IgD-negative memory B cell (primary cell): ENCODE measurements at regions not wholly inside any gene's neighbourhood (a gene's known extent, or its start where the extent isn't known, plus 50 kb on each side); places are given as distances from the start of the nearest gene placed in this dataset.

Experiments used
- H3K27ac Mint-ChIP-seq, 3 donors: one replicate each; pipeline ENCODE4 v1.8.0; 2020 to 2022; ENCODE audit warnings: mild to moderate bottlenecking in 3 of 3, mixed read lengths in 3 of 3, moderate library complexity in 1 of 3
- H3K27me3 Mint-ChIP-seq: one replicate; pipeline ENCODE4 v1.8.0; 2021; ENCODE audit warnings: mixed read lengths
- H3K36me3 Mint-ChIP-seq: one replicate; pipeline ENCODE4 v1.8.0; 2020; ENCODE audit warnings: mild to moderate bottlenecking, mixed read lengths
- H3K4me1 Mint-ChIP-seq, 3 donors: one replicate each; pipeline ENCODE4 v1.8.0; 2020 to 2022; ENCODE audit warnings: mixed read lengths in 3 of 3, mild to moderate bottlenecking in 1 of 3
- H3K4me3 Mint-ChIP-seq, 4 donors: one replicate each; pipeline ENCODE4 v1.8.0; 2020 to 2022; ENCODE audit warnings: mild to moderate bottlenecking in 4 of 4, mixed read lengths in 4 of 4, moderate library complexity in 3 of 4
- H3K9me3 Mint-ChIP-seq, 3 donors: one replicate each; pipeline ENCODE4 v1.8.0; 2020 to 2021; ENCODE audit warnings: mixed read lengths in 3 of 3, mild to moderate bottlenecking in 1 of 3

- peaks cover 0 to 21% (median 1%) of the 10 kb centered on the region in 3 donors for H3K9me3 Mint-ChIP-seq
- peak overlapping the region in 1 of 3 donors; percentile 52 for H3K27ac Mint-ChIP-seq
- H3K4me1 Mint-ChIP-seq, result no peaks in the 10 kb centered on the region
- peaks cover 2% of the 10 kb centered on the region for H3K27me3 Mint-ChIP-seq
- H3K36me3 Mint-ChIP-seq, result no peaks in the 10 kb centered on the region
- H3K4me3 Mint-ChIP-seq, result no peak overlapping the region
Measured at GRCh38 chr17:14471052-14471451, 170.2 kb downstream of the HS3ST3B1 start.

- Mint-ChIP-seq H3K9me3 (peaks cover 0 to 21% (median 1%) of the 10 kb centered on the region in 3 donors), H3K4me3 (no peak overlapping the region), H3K27ac (no peak overlapping the region), H3K36me3 (no peaks in the 10 kb centered on the region), H3K27me3 (peaks cover 2% of the 10 kb centered on the region), H3K4me1 (no peaks in the 10 kb centered on the region)
Measured at GRCh38 chr17:14470417-14470816, 169.5 kb downstream of the HS3ST3B1 start.

- Mint-ChIP-seq H3K4me3 (no peak overlapping the region), H3K36me3 (no peaks in the 10 kb centered on the region), H3K27ac (no peak overlapping the region), H3K4me1 (no peaks in the 10 kb centered on the region), H3K27me3 (peaks cover 2% of the 10 kb centered on the region), H3K9me3 (peaks cover 0 to 21% (median 1%) of the 10 kb centered on the region in 3 donors)
Measured at GRCh38 chr17:14469971-14470370, 169.1 kb downstream of the HS3ST3B1 start.

GRCh38 chr17:14468858-14469257, 168.0 kb downstream of the HS3ST3B1 start:
- Mint-ChIP-seq H3K27ac (no peak overlapping the region), H3K4me3 (no peak overlapping the region), H3K4me1 (peaks cover 0 to 1% (median 0%) of the 10 kb centered on the region in 3 donors), H3K27me3 (peaks cover 2% of the 10 kb centered on the region), H3K36me3 (no peaks in the 10 kb centered on the region), H3K9me3 (peaks cover 0 to 21% (median 0%) of the 10 kb centered on the region in 3 donors)

- peaks cover 0 to 1% (median 0%) of the 10 kb centered on the region in 3 donors for H3K9me3 Mint-ChIP-seq
- peaks cover 2% of the 10 kb centered on the region for H3K36me3 Mint-ChIP-seq
- H3K4me1 Mint-ChIP-seq, result peaks cover 0 to 5% (median 3%) of the 10 kb centered on the region in 3 donors
- no peak overlapping the region for H3K4me3 Mint-ChIP-seq
- H3K27ac Mint-ChIP-seq, result no peak overlapping the region
- peaks cover 17% of the 10 kb centered on the region for H3K27me3 Mint-ChIP-seq
Measured at GRCh38 chr17:14461227-14461548, 160.3 kb downstream of the HS3ST3B1 start.

GRCh38 chr17:14460516-14461226, 159.8 kb downstream of the HS3ST3B1 start:
- no peak overlapping the region for H3K4me3 Mint-ChIP-seq
- H3K27me3 Mint-ChIP-seq, result peaks cover 17% of the 10 kb centered on the region
- peaks cover 0 to 1% (median 0%) of the 10 kb centered on the region in 3 donors for H3K9me3 Mint-ChIP-seq
- no peak overlapping the region for H3K27ac Mint-ChIP-seq
- peaks cover 2% of the 10 kb centered on the region for H3K36me3 Mint-ChIP-seq
- peaks cover 0 to 5% (median 3%) of the 10 kb centered on the region in 3 donors for H3K4me1 Mint-ChIP-seq

- peaks cover 0 to 5% (median 3%) of the 10 kb centered on the region in 3 donors for H3K4me1 Mint-ChIP-seq
- H3K27me3 Mint-ChIP-seq, result peaks cover 17% of the 10 kb centered on the region
- peaks cover 0 to 1% (median 0%) of the 10 kb centered on the region in 3 donors for H3K9me3 Mint-ChIP-seq
- no peak overlapping the region for H3K4me3 Mint-ChIP-seq
- no peak overlapping the region for H3K27ac Mint-ChIP-seq
- H3K36me3 Mint-ChIP-seq, result peaks cover 2% of the 10 kb centered on the region
Measured at GRCh38 chr17:14459955-14460354, 159.1 kb downstream of the HS3ST3B1 start.

GRCh38 chr17:14458724-14459123, 157.8 kb downstream of the HS3ST3B1 start:
- peaks cover 2% of the 10 kb centered on the region for H3K36me3 Mint-ChIP-seq
- no peak overlapping the region for H3K27ac Mint-ChIP-seq
- peaks cover 0 to 1% (median 0%) of the 10 kb centered on the region in 3 donors for H3K9me3 Mint-ChIP-seq
- H3K27me3 Mint-ChIP-seq, result peaks cover 17% of the 10 kb centered on the region
- H3K4me1 Mint-ChIP-seq, result peaks cover 0 to 5% (median 1%) of the 10 kb centered on the region in 3 donors
- H3K4me3 Mint-ChIP-seq, result no peak overlapping the region

GRCh38 chr17:14454746-14455145, 153.9 kb downstream of the HS3ST3B1 start:
- Mint-ChIP-seq H3K36me3 (peaks cover 2% of the 10 kb centered on the region), H3K9me3 (no peaks in the 10 kb centered on the region), H3K27me3 (peaks cover 5% of the 10 kb centered on the region), H3K27ac (no peak overlapping the region), H3K4me1 (peaks cover 0 to 2% (median 1%) of the 10 kb centered on the region in 3 donors), H3K4me3 (no peak overlapping the region)

GRCh38 chr17:14452856-14453255, 152.0 kb downstream of the HS3ST3B1 start:
- Mint-ChIP-seq H3K4me1 (peaks cover 0 to 1% (median 0%) of the 10 kb centered on the region in 3 donors), H3K36me3 (peaks cover 2% of the 10 kb centered on the region), H3K27me3 (peaks cover 8% of the 10 kb centered on the region), H3K4me3 (no peak overlapping the region), H3K27ac (no peak overlapping the region), H3K9me3 (peaks cover 0 to 3% (median 0%) of the 10 kb centered on the region in 3 donors)

GRCh38 chr17:14451729-14452191, 150.9 kb downstream of the HS3ST3B1 start:
- Mint-ChIP-seq H3K4me1 (peaks cover 0 to 1% (median 0%) of the 10 kb centered on the region in 3 donors), H3K27ac (no peak overlapping the region), H3K27me3 (peaks cover 8% of the 10 kb centered on the region), H3K36me3 (peaks cover 2% of the 10 kb centered on the region), H3K4me3 (no peak overlapping the region), H3K9me3 (peaks cover 0 to 3% (median 0%) of the 10 kb centered on the region in 3 donors)

- H3K4me3 Mint-ChIP-seq, result no peak overlapping the region
- H3K9me3 Mint-ChIP-seq, result peaks cover 0 to 3% (median 0%) of the 10 kb centered on the region in 3 donors
- H3K4me1 Mint-ChIP-seq, result no peaks in the 10 kb centered on the region
- H3K27ac Mint-ChIP-seq, result no peak overlapping the region
- peaks cover 9% of the 10 kb centered on the region for H3K27me3 Mint-ChIP-seq
- peaks cover 2% of the 10 kb centered on the region for H3K36me3 Mint-ChIP-seq
Measured at GRCh38 chr17:14448818-14449217, 147.9 kb downstream of the HS3ST3B1 start.

- Mint-ChIP-seq H3K27me3 (peaks cover 11% of the 10 kb centered on the region), H3K36me3 (peaks cover 2% of the 10 kb centered on the region), H3K4me3 (no peak overlapping the region), H3K9me3 (peaks cover 0 to 3% (median 0%) of the 10 kb centered on the region in 3 donors), H3K27ac (no peak overlapping the region), H3K4me1 (peaks cover 0 to 1% (median 0%) of the 10 kb centered on the region in 3 donors)
Measured at GRCh38 chr17:14446825-14447224, 145.9 kb downstream of the HS3ST3B1 start.

GRCh38 chr17:14444915-14445314, 144.0 kb downstream of the HS3ST3B1 start:
- Mint-ChIP-seq H3K27ac (no peak overlapping the region), H3K9me3 (peaks cover 0 to 3% (median 0%) of the 10 kb centered on the region in 3 donors), H3K27me3 (peaks cover 11% of the 10 kb centered on the region), H3K36me3 (peaks cover 2% of the 10 kb centered on the region), H3K4me3 (no peak overlapping the region), H3K4me1 (peaks cover 0 to 1% (median 0%) of the 10 kb centered on the region in 3 donors)

- Mint-ChIP-seq H3K4me1 (peaks cover 0 to 4% (median 0%) of the 10 kb centered on the region in 3 donors), H3K27me3 (peaks cover 6% of the 10 kb centered on the region), H3K27ac (no peak overlapping the region), H3K9me3 (no peaks in the 10 kb centered on the region), H3K4me3 (no peak overlapping the region), H3K36me3 (no peaks in the 10 kb centered on the region)
Measured at GRCh38 chr17:14442798-14443528, 142.1 kb downstream of the HS3ST3B1 start.
